ENCODE measurements at regions not wholly inside any gene's neighbourhood (a gene's known extent, or its start where the extent isn't known, plus 50 kb on each side); places are given as distances from the start of the nearest gene placed in this dataset.

DNA sequence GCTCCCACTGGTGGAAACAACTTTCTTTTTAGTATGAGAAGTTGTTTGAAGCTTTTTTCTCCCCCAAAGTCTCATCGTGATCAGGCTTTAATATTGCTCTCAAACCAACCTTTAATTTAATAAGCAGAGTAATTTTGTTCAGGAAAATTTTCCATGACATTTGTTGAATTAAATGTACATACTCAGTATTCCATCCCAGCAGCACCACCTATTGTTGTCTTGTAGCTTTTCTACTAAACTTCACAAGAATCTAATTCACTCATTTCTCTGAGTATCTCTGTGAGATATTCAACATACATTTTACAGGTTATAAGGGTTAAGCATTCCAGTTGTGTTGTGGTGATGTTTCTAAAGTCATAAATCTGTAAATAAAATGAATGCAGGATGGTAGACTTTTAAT is 218.3 kb upstream of the HAND2 start:
- intact Hi-C loops (cut with DNase I) = loop anchor here in 9 of 10 donors (2.0 to 10.0 kb wide), 10 partner anchors 51 to 404 kb away; partner anchors contain the start of gene HAND2 (in 7 of the 9)
- whole genome bisulfite sequencing, 4 donors = 22 to 28% (median 27%) methylated on average over 1 of the region's 1 CpG
- ATAC-seq = peak in 2 of 4 donors; percentile 36 to 37

DNA sequence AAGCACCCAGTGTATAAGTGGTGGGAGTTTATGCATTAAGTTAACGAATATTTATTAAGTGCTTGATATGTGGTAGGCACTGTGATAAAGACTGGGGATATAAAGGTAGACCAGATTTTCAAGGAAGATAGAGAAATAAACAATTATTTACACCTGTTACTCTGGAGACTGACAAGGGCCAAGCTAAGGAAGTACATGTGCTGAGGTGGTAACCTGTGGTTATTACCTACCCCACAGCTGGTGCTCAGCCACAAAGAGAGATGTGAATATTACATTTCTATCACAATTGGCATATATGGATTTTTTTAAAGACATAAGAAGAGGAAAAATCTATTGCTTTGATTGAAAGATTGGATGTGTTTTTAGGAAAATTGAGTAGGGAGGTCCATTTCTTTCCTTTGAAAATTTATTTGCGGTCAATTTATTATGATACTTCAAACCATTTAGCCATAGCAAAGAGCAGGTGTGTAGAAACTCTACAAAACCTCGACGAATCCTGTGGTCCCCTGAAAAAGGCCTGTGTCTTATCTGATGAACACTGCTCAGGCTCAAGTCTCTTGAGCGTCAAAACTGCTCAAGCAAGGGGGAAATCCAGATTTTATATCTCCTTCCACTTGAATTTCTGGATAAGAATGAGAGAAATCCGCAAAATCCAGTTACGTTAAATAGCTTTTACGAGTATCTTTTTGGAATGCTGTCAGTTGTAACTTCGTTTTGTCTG is 217.7 kb upstream of the HAND2 start:
- Histone ChIP-seq H3K9me3 (peaks cover 0 to 10% (median 0%) of the 10 kb centered on the region in 12 donors), H3K36me3 (no peaks in the 10 kb centered on the region), H3K27me3 (no peaks in the 10 kb centered on the region), H3K4me3 (peak overlapping the region in 1 of 12 donors; percentile 5), H3K4me1 (peaks cover 0 to 27% (median 0%) of the 10 kb centered on the region in 12 donors), H3K27ac (peak overlapping the region in 11 of 12 donors; percentile 51 to 90 (median 77))
- TF ChIP-seq POLR2A (IDR thresholded peaks at IDR 0.05) = no peak
- TF ChIP-seq, protein P1, sequence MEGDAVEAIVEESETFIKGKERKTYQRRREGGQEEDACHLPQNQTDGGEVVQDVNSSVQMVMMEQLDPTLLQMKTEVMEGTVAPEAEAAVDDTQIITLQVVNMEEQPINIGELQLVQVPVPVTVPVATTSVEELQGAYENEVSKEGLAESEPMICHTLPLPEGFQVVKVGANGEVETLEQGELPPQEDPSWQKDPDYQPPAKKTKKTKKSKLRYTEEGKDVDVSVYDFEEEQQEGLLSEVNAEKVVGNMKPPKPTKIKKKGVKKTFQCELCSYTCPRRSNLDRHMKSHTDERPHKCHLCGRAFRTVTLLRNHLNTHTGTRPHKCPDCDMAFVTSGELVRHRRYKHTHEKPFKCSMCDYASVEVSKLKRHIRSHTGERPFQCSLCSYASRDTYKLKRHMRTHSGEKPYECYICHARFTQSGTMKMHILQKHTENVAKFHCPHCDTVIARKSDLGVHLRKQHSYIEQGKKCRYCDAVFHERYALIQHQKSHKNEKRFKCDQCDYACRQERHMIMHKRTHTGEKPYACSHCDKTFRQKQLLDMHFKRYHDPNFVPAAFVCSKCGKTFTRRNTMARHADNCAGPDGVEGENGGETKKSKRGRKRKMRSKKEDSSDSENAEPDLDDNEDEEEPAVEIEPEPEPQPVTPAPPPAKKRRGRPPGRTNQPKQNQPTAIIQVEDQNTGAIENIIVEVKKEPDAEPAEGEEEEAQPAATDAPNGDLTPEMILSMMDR (IDR thresholded peaks at IDR 0.05) = no peak
- ATAC-seq (no peak), DNase-seq (no peak)
- 45 to 57% (median 52%) methylated on average over 9 of the region's 9 CpGs for WGBS, 4 donors
- intact Hi-C loops (cut with DNase I) = loop anchor here (2.0 to 10.0 kb wide), 12 partner anchors 50 to 405 kb away; partner anchors contain the start of gene HAND2 (in 8 of the 10)

More for the DNA sequence above, 218.3 kb upstream of the HAND2 start:
- Histone ChIP-seq H3K4me1 (peaks cover 0 to 27% (median 0%) of the 10 kb centered on the region in 12 donors), H3K27me3 (no peaks in the 10 kb centered on the region), H3K9me3 (peaks cover 0 to 10% (median 0%) of the 10 kb centered on the region in 12 donors), H3K36me3 (no peaks in the 10 kb centered on the region), H3K27ac (peak overlapping the region in 10 of 12 donors; percentile 5 to 90 (median 78)), H3K4me3 (no peak overlapping the region)
- no peak for TF ChIP-seq POLR2A (IDR thresholded peaks at IDR 0.05)
- TF ChIP-seq, protein P1 (IDR thresholded peaks at IDR 0.05) = peak in 9 of 12 donors; percentile 22 to 52 (median 39)
- DNase-seq = no peak

DNA sequence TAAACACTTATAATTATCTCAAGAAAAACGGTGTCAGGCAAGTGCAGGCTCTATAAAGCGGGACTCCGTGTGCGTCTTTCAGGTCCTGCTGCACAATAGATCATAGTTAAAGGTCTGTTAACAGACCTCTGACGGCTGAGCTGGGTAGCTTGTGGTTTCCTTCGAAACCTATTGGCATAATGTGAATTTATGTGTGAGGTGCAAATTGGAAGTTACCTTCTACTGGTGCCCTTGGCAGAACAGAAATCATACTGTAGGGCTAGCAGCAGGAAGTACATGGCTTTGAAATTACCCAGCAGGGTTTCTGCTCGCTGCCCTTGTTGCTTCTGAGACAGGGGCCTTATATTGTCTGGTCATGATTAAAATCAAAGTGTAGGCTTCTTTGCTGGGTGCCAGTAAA is 216.4 kb upstream of the HAND2 start:
- no peak for DNase-seq
- TF ChIP-seq, protein P1 (IDR thresholded peaks at IDR 0.05) = no peak
- no peak for TF ChIP-seq POLR2A (IDR thresholded peaks at IDR 0.05)
- no peaks in the 10 kb centered on the region for H3K36me3 ChIP-seq
- no peaks in the 10 kb centered on the region for H3K27me3 ChIP-seq
- peak overlapping the region in 4 of 12 donors; percentile 2 to 8 (median 6) for H3K4me3 ChIP-seq
- peaks cover 0 to 27% (median 0%) of the 10 kb centered on the region in 12 donors for H3K4me1 ChIP-seq
- 36 to 46% (median 41%) methylated on average over 7 of the region's 7 CpGs for WGBS, 4 donors
- peaks cover 0 to 13% (median 0%) of the 10 kb centered on the region in 12 donors for H3K9me3 ChIP-seq
- intact Hi-C loops (cut with DNase I) = loop anchor here (2.0 to 10.0 kb wide), 12 partner anchors 49 to 406 kb away; partner anchors contain the start of gene HAND2 (in 8 of the 10)
- ATAC-seq = peak; percentile 54 to 66 (median 60)
- H3K27ac ChIP-seq = peak overlapping the region; percentile 51 to 90 (median 76)

DNA sequence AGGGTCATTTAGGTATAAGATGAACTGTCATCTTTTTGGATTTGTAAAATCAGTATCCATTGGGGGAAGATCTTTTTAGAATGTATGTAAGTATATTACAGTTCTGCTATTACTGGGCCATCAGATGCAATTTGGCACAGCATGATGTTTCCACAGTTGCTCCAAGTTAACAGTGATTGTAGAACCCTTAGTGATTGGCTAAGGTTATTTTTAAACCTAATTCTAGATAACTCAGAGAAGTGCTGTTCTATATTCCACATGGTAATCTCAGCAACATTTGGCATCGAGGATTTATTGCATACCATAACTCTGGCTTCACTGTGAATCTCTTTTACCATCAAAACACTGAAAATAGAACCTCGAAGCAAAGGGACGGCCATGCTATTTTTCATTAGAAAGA is 215.7 kb upstream of the HAND2 start:
- ATAC-seq = peak; percentile 89 to 93 (median 90)
- H3K4me1 ChIP-seq = peaks cover 0 to 27% (median 0%) of the 10 kb centered on the region in 12 donors
- H3K9me3 ChIP-seq = peaks cover 0 to 14% (median 0%) of the 10 kb centered on the region in 12 donors
- H3K36me3 ChIP-seq = no peaks in the 10 kb centered on the region
- peak overlapping the region in 11 of 12 donors; percentile 54 to 90 (median 77) for H3K27ac ChIP-seq
- no peak for TF ChIP-seq POLR2A (IDR thresholded peaks at IDR 0.05)
- TF ChIP-seq, protein P1 (IDR thresholded peaks at IDR 0.05) = no peak
- intact Hi-C loops (cut with DNase I) = loop anchor here (2.0 to 10.0 kb wide), 12 partner anchors 48 to 407 kb away; partner anchors contain the start of gene HAND2 (in 8 of the 10)
- peak overlapping the region in 3 of 12 donors; percentile 2 to 8 (median 4) for H3K4me3 ChIP-seq
- 27 to 33% (median 31%) methylated on average over 3 of the region's 3 CpGs for WGBS, 4 donors
- no peak for DNase-seq
- H3K27me3 ChIP-seq = no peaks in the 10 kb centered on the region

Data from heart left ventricle (tissue), 16 donors.